DND-41 (cell line): ENCODE measurements at regions not wholly inside any gene's neighbourhood (a gene's known extent, or its start where the extent isn't known, plus 50 kb on each side); places are given as distances from the start of the nearest gene placed in this dataset.

Source experiments
- ATAC-seq: fragments of 200-7000 bp; cut with Tn5 transposase; 3 replicates; pipeline ENCODE4 v1.9.1; 2021; ENCODE audit warnings: low read depth; ENCODE audit not compliant: insufficient read depth
- DNase-seq: peaks from one replicate; pipeline ENCODE4 v3.0.0-alpha.2; 2020
- H2AFZ ChIP-seq: 2 replicates; pipeline ENCODE4 v1.6.0; 2012; ENCODE audit warnings: low read depth, low read length
- H3K27ac ChIP-seq: 2 replicates; pipeline ENCODE4 v1.5.1; 2012; ENCODE audit warnings: low read length, inconsistent platforms
- H3K27me3 ChIP-seq: fragments of 200-600 bp; sonication (generic); 2 replicates; pipeline ENCODE4 v1.6.0; 2012; ENCODE audit warnings: low read length, mild to moderate bottlenecking, inconsistent platforms; ENCODE audit not compliant: insufficient read depth, poor library complexity
- H3K36me3 ChIP-seq: 2 replicates; pipeline ENCODE4 v1.5.1; 2012; ENCODE audit warnings: low read length, inconsistent platforms; ENCODE audit not compliant: insufficient read depth
- H3K4me1 ChIP-seq: 2 replicates; pipeline ENCODE4 v1.5.1; 2012; ENCODE audit warnings: mild to moderate bottlenecking, low read length; ENCODE audit not compliant: insufficient read depth
- H3K4me2 ChIP-seq: 2 replicates; pipeline ENCODE4 v1.6.0; 2012; ENCODE audit warnings: mild to moderate bottlenecking, moderate library complexity, low read length, inconsistent platforms; ENCODE audit not compliant: insufficient read depth
- H3K4me3 ChIP-seq, 2 experiments: fragments of 200-600 bp in 1 of 2; shearing (Covaris generic) in 1 of 2; 2 replicates each; pipeline ENCODE4 v1.5.1; 2012 to 2016; ENCODE audit warnings: inconsistent platforms in 2 of 2, low read length in 2 of 2, mild to moderate bottlenecking in 2 of 2, low read depth in 1 of 2, moderate library complexity in 1 of 2
- H3K79me2 ChIP-seq: 2 replicates; pipeline ENCODE4 v1.6.0; 2012; ENCODE audit warnings: low read length, inconsistent platforms; ENCODE audit not compliant: insufficient read depth
- H3K9ac ChIP-seq: 2 replicates; pipeline ENCODE4 v1.6.0; 2012; ENCODE audit warnings: low read depth, mild to moderate bottlenecking, inconsistent platforms, low read length, moderate library complexity
- H3K9me3 ChIP-seq: 2 replicates; pipeline ENCODE4 v1.5.1; 2012; ENCODE audit warnings: low read length, moderate library complexity, mild to moderate bottlenecking, inconsistent platforms; ENCODE audit not compliant: insufficient read depth, severe bottlenecking
- H4K20me1 ChIP-seq: 2 replicates; pipeline ENCODE4 v1.6.0; 2012; ENCODE audit warnings: low read length; ENCODE audit not compliant: insufficient read depth
- CTCF ChIP-seq: IDR thresholded peaks from 2 replicates; pipeline ENCODE4 v1.5.1; 2012; ENCODE audit warnings: borderline replicate concordance, low read length, moderate library complexity, mild to moderate bottlenecking; ENCODE audit not compliant: poor library complexity, severe bottlenecking; ENCODE audit errors: extremely low read depth
- EZH2 ChIP-seq: IDR thresholded peaks from 3 replicates; pipeline ENCODE4 v1.6.1; 2012; ENCODE audit warnings: borderline replicate concordance, low read depth, mild to moderate bottlenecking, moderate library complexity, low read length, inconsistent platforms; ENCODE audit not compliant: severe bottlenecking

GRCh38 chr16:5396880-5397279 lies 299.3 kb upstream of the EEF2KMT start:
- no peak for ATAC-seq
- H3K4me1 ChIP-seq, result no peaks in the 10 kb centered on the region

GRCh38 chr16:5393070-5393469 lies 295.5 kb upstream of the EEF2KMT start:
- no peaks in the 10 kb centered on the region for H3K79me2 ChIP-seq
- H3K27ac ChIP-seq, result no peak overlapping the region
- H4K20me1 ChIP-seq, result no peaks in the 10 kb centered on the region
- H3K9me3 ChIP-seq, result no peaks in the 10 kb centered on the region
- H3K27me3 ChIP-seq, result no peaks in the 10 kb centered on the region
- ATAC-seq, result no peak
- TF ChIP-seq EZH2 (no peak), CTCF (no peak)
- no peak overlapping the region for H3K4me2 ChIP-seq
- no peak overlapping the region for H3K4me3 ChIP-seq
- no peak for DNase-seq
- H2AFZ ChIP-seq, result no peak overlapping the region
- H3K4me1 ChIP-seq, result no peaks in the 10 kb centered on the region
- H3K36me3 ChIP-seq, result no peaks in the 10 kb centered on the region
- H3K9ac ChIP-seq, result no peak overlapping the region

More at GRCh38 chr16:5396880-5397279, 299.3 kb upstream of the EEF2KMT start:
- H3K27ac ChIP-seq, result no peak overlapping the region
- DNase-seq, result no peak
- 0 out of 2 replicates have a peak, but pooled peaks cover 4% of the 10 kb centered on the region for H4K20me1 ChIP-seq
- H2AFZ ChIP-seq, result no peak overlapping the region
- no peak overlapping the region for H3K4me3 ChIP-seq
- H3K79me2 ChIP-seq, result no peaks in the 10 kb centered on the region
- no peaks in the 10 kb centered on the region for H3K36me3 ChIP-seq
- H3K27me3 ChIP-seq, result peaks cover 3% of the 10 kb centered on the region
- no peak overlapping the region for H3K4me2 ChIP-seq
- H3K9ac ChIP-seq, result no peak overlapping the region
- H3K9me3 ChIP-seq, result no peaks in the 10 kb centered on the region
- no peak for TF ChIP-seq CTCF
- TF ChIP-seq EZH2, result no peak

GRCh38 chr16:5386989-5387388 lies 289.4 kb upstream of the EEF2KMT start:
- no peak overlapping the region for H3K4me2 ChIP-seq
- H3K9ac ChIP-seq, result no peak overlapping the region
- no peaks in the 10 kb centered on the region for H3K4me1 ChIP-seq
- no peak for DNase-seq
- no peaks in the 10 kb centered on the region for H3K9me3 ChIP-seq
- no peaks in the 10 kb centered on the region for H4K20me1 ChIP-seq
- no peaks in the 10 kb centered on the region for H3K36me3 ChIP-seq
- no peaks in the 10 kb centered on the region for H3K79me2 ChIP-seq
- no peak for ATAC-seq
- no peak overlapping the region for H3K4me3 ChIP-seq
- no peak overlapping the region for H3K27ac ChIP-seq
- no peaks in the 10 kb centered on the region for H3K27me3 ChIP-seq
- no peak overlapping the region for H2AFZ ChIP-seq
- no peak for TF ChIP-seq EZH2
- TF ChIP-seq CTCF, result no peak

- Histone ChIP-seq H3K79me2 (no peaks in the 10 kb centered on the region), H4K20me1 (no peaks in the 10 kb centered on the region; the same call in 1 of the 2 replicates), H3K9ac (no peak overlapping the region), H3K27me3 (no peaks in the 10 kb centered on the region), H3K4me2 (no peak overlapping the region), H3K4me3 (no peak overlapping the region), H3K27ac (no peak overlapping the region), H3K9me3 (no peaks in the 10 kb centered on the region), H3K36me3 (no peaks in the 10 kb centered on the region), H3K4me1 (no peaks in the 10 kb centered on the region), H2AFZ (no peak overlapping the region)
- no peak for ATAC-seq
- TF ChIP-seq EZH2, result no peak
- no peak for TF ChIP-seq CTCF
- no peak for DNase-seq
These were observed 288.2 kb upstream of the EEF2KMT start for GRCh38 chr16:5385811-5386210.
